Skin epidermis (tissue), 12 donors: ENCODE measurements at regions not wholly inside any gene's neighbourhood (a gene's known extent, or its start where the extent isn't known, plus 50 kb on each side); places are given as distances from the start of the nearest gene placed in this dataset.

ENCODE experiments used
- H3K27ac ChIP-seq, 21 experiments: fragments of 200-600 bp; sonication (generic) in 11 of 21; one replicate each; pipeline ENCODE4 v1.5.0; 2020; ENCODE audit warnings: mild to moderate bottlenecking in 3 of 21, inconsistent platforms in 2 of 21, moderate library complexity in 2 of 21
- H3K4me3 ChIP-seq, 7 experiments: fragments of 200-600 bp; sonication (generic) in 2 of 7; one replicate each; pipeline ENCODE4 v1.5.0; 2020; ENCODE audit warnings: inconsistent platforms in 2 of 7, mild to moderate bottlenecking in 2 of 7, moderate library complexity in 1 of 7

- Histone ChIP-seq H3K4me3 (no peak overlapping the region), H3K27ac (no peak overlapping the region)
Observed at GRCh38 chr9:134500931-134501760, 140.5 kb upstream of the COL5A1 start.

DNA sequence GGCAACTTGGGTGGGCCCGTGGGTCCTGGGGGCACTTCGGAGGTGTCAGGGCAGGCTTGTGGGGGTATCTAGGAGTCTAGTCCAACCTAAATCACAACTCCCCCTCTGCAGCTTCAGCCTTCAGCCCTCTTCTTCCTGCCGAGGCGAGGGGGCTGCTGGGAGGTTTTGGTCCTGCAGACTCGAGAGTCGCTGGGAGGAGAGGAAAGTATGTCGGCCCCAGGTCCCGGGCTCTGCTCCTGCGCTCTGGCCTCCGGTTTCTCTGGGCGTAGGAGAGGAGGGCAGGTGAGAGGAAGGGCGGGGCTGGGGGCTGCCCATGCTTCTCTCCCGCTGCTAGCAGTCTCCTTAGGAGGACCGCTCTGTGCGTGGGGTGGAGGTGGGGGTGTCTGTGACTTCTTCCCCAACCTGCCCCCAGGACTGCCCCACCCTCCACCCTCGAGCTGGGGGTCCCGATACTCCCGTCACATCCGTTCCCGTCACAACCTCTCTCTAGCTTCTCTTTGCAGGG is 139.8 kb upstream of the COL5A1 start:
- H3K4me3 ChIP-seq, result no peak overlapping the region
- H3K27ac ChIP-seq, result peak overlapping the region in 1 of 21 experiments; percentile 73

DNA sequence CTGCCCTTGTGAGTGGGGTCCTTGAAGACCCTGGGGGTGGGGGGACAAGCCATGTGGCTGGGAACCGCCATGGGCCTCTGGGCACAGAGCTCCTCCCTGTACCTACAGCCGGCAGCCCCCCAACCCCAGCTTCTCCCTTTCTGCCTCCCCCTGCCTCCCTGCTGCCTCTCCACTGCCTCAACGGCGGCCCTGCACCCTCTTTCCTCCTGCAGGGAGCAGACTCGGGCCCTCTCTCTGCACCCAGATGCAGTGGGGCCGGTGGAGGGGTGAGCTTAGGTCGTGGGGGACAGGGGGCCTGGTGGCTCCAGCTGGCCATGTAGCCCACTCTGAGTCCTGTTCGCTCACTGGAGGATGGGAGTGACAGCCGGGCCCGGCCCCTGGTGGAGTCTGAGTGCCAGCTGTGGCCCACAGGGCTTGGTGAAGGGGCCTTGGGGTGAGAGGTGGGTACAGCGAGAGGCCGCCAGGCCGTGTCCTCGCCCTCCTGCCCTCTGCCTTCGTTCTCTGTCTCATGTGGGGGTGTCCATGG is 139.3 kb upstream of the COL5A1 start:
- no peak overlapping the region for H3K4me3 ChIP-seq
- peak overlapping the region in 9 of 21 experiments; percentile 10 to 80 (median 51) for H3K27ac ChIP-seq

- Histone ChIP-seq H3K27ac (peak overlapping the region in 9 of 21 experiments; percentile 10 to 80 (median 51)), H3K4me3 (no peak overlapping the region)
Observed at GRCh38 chr9:134502809-134503211, 138.8 kb upstream of the COL5A1 start.

- Histone ChIP-seq H3K27ac (peak overlapping the region in 8 of 21 experiments; percentile 10 to 80 (median 53)), H3K4me3 (no peak overlapping the region)
Observed at GRCh38 chr9:134503301-134504105, 138.1 kb upstream of the COL5A1 start.

DNA sequence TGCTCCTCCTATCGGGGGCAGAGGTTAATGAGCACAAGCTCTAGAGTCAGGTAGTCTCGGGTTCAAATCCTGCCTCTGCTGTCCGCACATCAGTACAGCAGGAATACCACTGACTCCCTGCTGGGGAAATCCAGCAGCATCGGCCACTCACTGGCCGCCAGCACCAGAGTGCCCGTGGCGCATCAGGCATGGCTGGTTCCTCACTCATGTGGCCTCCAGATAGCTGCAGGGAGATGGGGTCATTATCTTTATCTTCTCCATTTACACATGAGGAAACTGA is 137.6 kb upstream of the COL5A1 start:
- Histone ChIP-seq H3K27ac (no peak overlapping the region), H3K4me3 (no peak overlapping the region)

- no peak overlapping the region for H3K27ac ChIP-seq
- H3K4me3 ChIP-seq, result no peak overlapping the region
Observed at GRCh38 chr9:134505032-134505431, 136.6 kb upstream of the COL5A1 start.

DNA sequence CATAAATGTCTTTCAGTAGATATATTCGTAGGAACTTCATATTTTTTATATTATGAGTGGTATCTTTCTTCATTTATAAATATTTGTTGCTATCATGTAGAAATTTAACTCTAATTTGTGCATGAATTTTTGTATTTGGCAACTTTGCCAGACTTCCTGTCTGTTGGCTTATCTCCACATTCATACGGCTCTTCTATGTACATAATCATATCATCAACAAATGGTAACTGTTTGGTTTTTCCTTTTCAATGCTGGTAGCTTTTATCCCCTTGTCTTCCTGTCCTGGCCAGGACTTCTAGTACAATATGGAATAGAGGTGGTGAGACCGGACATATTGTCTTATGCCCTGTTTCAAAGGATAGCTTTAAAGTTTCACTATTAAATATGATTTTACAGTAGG is 132.3 kb upstream of the COL5A1 start:
- Histone ChIP-seq H3K27ac (no peak overlapping the region), H3K4me3 (no peak overlapping the region)

DNA sequence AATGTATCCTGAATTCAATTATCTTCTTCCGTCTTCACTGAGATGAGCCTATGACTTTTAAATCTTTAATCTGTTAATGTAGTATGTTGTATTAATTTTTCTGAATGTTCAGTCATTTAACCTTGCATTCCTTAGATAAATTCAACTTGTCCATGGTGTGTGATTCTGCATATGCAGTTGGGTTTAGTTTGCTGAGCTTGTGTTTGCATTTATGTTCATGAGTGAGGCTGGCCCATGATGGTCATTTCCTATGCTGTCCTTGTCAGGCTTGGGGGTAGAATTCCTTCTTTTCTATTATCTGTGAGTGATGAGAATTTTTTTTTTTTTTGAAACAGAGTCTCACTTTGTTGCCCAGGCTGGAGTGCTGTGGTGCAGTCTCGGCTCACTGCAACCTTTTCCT is 131.8 kb upstream of the COL5A1 start:
- Histone ChIP-seq H3K4me3 (no peak overlapping the region), H3K27ac (no peak overlapping the region)

DNA sequence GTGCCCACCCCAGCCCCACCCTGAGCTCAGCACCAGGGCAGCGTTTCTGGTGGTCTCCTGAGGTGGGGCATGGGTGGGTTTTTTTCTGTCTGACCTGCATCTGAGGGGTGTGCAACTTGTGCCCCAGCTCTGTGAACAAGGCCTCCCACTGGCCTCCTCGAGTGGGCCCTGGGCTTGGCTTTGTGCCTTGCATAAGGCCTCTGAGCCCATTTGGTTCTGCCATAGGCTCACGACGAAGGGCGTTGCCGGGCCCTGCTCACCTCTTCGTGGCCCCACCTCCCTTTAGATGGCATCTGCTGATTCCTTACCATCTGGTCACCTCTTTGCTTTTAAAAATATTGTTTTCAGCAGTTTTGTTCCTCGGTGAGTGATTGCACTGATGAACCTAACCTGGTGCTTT is 127.1 kb upstream of the COL5A1 start:
- H3K4me3 ChIP-seq, result no peak overlapping the region
- H3K27ac ChIP-seq, result no peak overlapping the region

DNA sequence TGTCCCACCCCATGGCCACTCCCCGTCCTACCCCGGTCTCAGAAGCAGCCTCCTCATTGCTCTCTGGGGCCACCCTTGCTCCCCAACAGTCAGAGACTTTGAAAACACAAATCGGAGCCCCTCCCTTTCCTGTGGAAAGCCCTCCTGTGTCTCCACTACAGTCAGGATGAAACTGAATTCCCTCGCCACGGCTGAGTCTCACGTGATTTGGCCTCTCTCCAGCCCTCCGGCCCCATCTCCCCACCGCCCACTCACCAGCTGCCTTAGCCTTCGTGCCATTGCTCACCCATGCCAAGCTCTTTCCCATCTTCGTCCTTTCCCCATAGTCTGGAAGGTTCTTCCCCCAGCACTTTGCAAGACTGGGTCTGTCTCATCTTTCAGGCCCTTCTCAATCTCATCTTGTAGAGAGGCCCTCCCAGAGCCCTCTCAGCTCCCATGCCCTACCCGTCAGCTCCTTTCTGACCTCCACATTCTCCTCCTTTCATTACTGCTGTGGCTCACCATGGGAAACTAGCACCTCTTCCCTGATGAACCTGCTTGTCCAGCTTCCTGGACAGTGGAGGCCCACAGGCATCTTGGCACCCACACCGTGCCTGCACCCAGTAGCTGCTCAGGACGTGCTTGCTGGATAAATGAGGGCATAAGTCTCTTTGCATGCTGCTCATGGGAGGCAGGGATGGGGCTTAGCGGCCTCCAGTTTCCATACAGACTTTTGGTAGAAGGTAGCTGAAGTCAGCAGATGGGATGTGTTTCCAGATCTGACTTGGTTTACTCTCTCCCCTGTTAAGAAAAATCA is 126.4 kb upstream of the COL5A1 start:
- Histone ChIP-seq H3K27ac (no peak overlapping the region), H3K4me3 (no peak overlapping the region)

DNA sequence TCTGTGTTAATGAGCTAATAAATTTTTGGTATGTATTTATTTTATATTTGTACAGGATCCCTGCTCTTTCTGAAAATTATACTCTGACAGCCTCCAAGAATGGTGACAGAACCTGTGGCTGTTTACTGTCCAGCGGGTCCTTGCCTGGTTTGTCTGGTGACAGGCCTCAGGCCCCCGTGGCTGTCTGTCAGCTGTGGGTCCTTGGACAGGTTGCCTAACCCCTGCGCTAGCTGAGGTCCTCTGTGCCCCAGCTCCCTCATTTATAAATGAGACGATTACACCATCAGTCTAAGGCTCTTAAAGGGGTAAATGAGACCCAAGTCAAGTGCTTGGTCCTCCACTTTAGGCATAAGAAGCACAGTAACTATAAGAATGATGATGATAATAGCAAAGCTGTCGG is 125.1 kb upstream of the COL5A1 start:
- Histone ChIP-seq H3K27ac (no peak overlapping the region), H3K4me3 (no peak overlapping the region)

GRCh38 chr9:134517069-134517680 is 124.4 kb upstream of the COL5A1 start:
- H3K27ac ChIP-seq, result peak overlapping the region in 1 of 21 experiments; percentile 48

DNA sequence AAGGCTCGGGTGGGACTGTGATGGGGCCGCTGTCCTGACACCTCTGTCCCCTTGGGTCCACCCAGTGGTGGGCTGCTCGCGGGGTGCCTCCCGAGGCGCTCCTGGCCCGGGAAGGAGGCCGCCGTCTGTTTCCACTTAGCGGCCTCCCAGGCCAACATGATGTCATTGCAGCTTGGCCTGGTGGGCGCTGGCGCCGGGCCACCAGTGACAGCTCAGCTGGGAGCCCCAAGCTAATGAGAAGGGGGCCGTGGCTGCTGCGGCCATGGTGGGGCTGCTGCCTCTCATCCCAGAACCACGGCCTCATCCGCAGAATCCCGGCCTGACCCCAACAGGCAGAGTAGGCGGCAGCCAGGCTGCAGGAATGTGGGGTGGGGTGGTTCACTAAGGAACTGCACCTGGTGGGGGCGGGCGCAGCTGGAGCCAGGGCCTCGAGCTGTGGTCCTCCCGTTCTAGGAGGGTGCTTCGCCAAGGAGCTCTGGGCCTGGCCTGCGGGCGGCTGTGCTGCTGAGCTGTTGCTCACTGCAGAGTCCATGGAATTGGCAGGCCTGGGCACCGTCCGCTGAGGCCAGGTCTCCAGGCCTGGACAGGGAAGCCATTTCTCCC is 123.5 kb upstream of the COL5A1 start:
- H3K27ac ChIP-seq, result peak overlapping the region in 2 of 21 experiments; percentile 48 to 54
- no peak overlapping the region for H3K4me3 ChIP-seq

More at GRCh38 chr9:134517069-134517680, 124.4 kb upstream of the COL5A1 start:
- no peak overlapping the region for H3K4me3 ChIP-seq

GRCh38 chr9:134519375-134520070 is 122.1 kb upstream of the COL5A1 start:
- H3K4me3 ChIP-seq, result no peak overlapping the region
- no peak overlapping the region for H3K27ac ChIP-seq

- Histone ChIP-seq H3K4me3 (no peak overlapping the region), H3K27ac (no peak overlapping the region)
Observed at GRCh38 chr9:134521817-134522501, 119.6 kb upstream of the COL5A1 start.

- Histone ChIP-seq H3K27ac (no peak overlapping the region), H3K4me3 (no peak overlapping the region)
Observed at GRCh38 chr9:134522502-134522848, 119.1 kb upstream of the COL5A1 start.

- no peak overlapping the region for H3K27ac ChIP-seq
- H3K4me3 ChIP-seq, result no peak overlapping the region
Observed at GRCh38 chr9:134522976-134523375, 118.6 kb upstream of the COL5A1 start.
